Memory B cell (primary cell): ENCODE measurements at regions not wholly inside any gene's neighbourhood (a gene's known extent, or its start where the extent isn't known, plus 50 kb on each side); places are given as distances from the start of the nearest gene placed in this dataset.

ENCODE experiments used
- ATAC-seq: fragments of 150-1000 bp; cut with Tn5 transposase; 2 replicates; pipeline ENCODE4 v1.10.0; 2021; ENCODE audit warnings: low read depth, mild to moderate bottlenecking, moderate library complexity
- DNase-seq, 2 donors: peaks; one replicate each; pipeline ENCODE4 v3.0.0; 2022; ENCODE audit warnings: low spot score in 2 of 2
- H3K27ac Mint-ChIP-seq: one replicate; pipeline ENCODE4 v1.8.0; 2022; ENCODE audit warnings: mild to moderate bottlenecking, moderate library complexity, mixed read lengths
- H3K27me3 Mint-ChIP-seq: one replicate; pipeline ENCODE4 v1.8.0; 2022; ENCODE audit warnings: mixed read lengths
- H3K36me3 Mint-ChIP-seq: one replicate; pipeline ENCODE4 v1.8.0; 2022; ENCODE audit warnings: mild to moderate bottlenecking, mixed read lengths
- H3K4me1 Mint-ChIP-seq: one replicate; pipeline ENCODE4 v1.8.0; 2022; ENCODE audit warnings: mixed read lengths
- H3K4me3 Mint-ChIP-seq: one replicate; pipeline ENCODE4 v1.8.0; 2022; ENCODE audit warnings: mild to moderate bottlenecking, moderate library complexity, mixed read lengths
- H3K9me3 Mint-ChIP-seq: one replicate; pipeline ENCODE4 v1.8.0; 2022; ENCODE audit warnings: mixed read lengths

- H3K4me3 Mint-ChIP-seq: no peak overlapping the region
- no peak for ATAC-seq
- no peaks in the 10 kb centered on the region for H3K27me3 Mint-ChIP-seq
- no peaks in the 10 kb centered on the region for H3K4me1 Mint-ChIP-seq
- H3K9me3 Mint-ChIP-seq: no peaks in the 10 kb centered on the region
- H3K27ac Mint-ChIP-seq: no peak overlapping the region
- H3K36me3 Mint-ChIP-seq: no peaks in the 10 kb centered on the region
- DNase-seq: no peak
Observed at GRCh38 chr4:138028923-138029322, 213.2 kb downstream of the SLC7A11 start.

GRCh38 chr4:138021139-138021830 lies 220.9 kb downstream of the SLC7A11 start:
- Mint-ChIP-seq H3K36me3 (no peaks in the 10 kb centered on the region), H3K4me3 (no peak overlapping the region), H3K4me1 (no peaks in the 10 kb centered on the region), H3K27ac (no peak overlapping the region), H3K27me3 (no peaks in the 10 kb centered on the region), H3K9me3 (no peaks in the 10 kb centered on the region)
- DNase-seq (no peak), ATAC-seq (no peak)

- Mint-ChIP-seq H3K4me1 (no peaks in the 10 kb centered on the region), H3K27me3 (no peaks in the 10 kb centered on the region), H3K4me3 (no peak overlapping the region), H3K36me3 (no peaks in the 10 kb centered on the region), H3K27ac (no peak overlapping the region), H3K9me3 (no peaks in the 10 kb centered on the region)
- DNase-seq: no peak
- ATAC-seq: no peak
Observed at GRCh38 chr4:138014590-138015288, 227.4 kb downstream of the SLC7A11 start.

GRCh38 chr4:138013625-138014024 lies 228.5 kb downstream of the SLC7A11 start:
- H3K27ac Mint-ChIP-seq: no peak overlapping the region
- H3K4me1 Mint-ChIP-seq: no peaks in the 10 kb centered on the region
- H3K9me3 Mint-ChIP-seq: no peaks in the 10 kb centered on the region
- H3K36me3 Mint-ChIP-seq: no peaks in the 10 kb centered on the region
- H3K4me3 Mint-ChIP-seq: no peak overlapping the region
- no peaks in the 10 kb centered on the region for H3K27me3 Mint-ChIP-seq
- DNase-seq (no peak), ATAC-seq (no peak)

- Mint-ChIP-seq H3K4me1 (no peaks in the 10 kb centered on the region), H3K4me3 (no peak overlapping the region), H3K9me3 (no peaks in the 10 kb centered on the region), H3K36me3 (no peaks in the 10 kb centered on the region), H3K27ac (no peak overlapping the region), H3K27me3 (no peaks in the 10 kb centered on the region)
- DNase-seq (no peak), ATAC-seq (no peak)
Observed at GRCh38 chr4:138010639-138011038, 231.5 kb downstream of the SLC7A11 start.

- ATAC-seq (no peak), DNase-seq (no peak)
- Mint-ChIP-seq H3K36me3 (no peaks in the 10 kb centered on the region), H3K4me1 (no peaks in the 10 kb centered on the region), H3K4me3 (no peak overlapping the region), H3K27me3 (no peaks in the 10 kb centered on the region), H3K27ac (no peak overlapping the region), H3K9me3 (no peaks in the 10 kb centered on the region)
Observed at GRCh38 chr4:138007572-138007971, 234.6 kb downstream of the SLC7A11 start.

- no peaks in the 10 kb centered on the region for H3K36me3 Mint-ChIP-seq
- no peak for ATAC-seq
Observed at GRCh38 chr4:138005486-138005885, 236.7 kb downstream of the SLC7A11 start.

GRCh38 chr4:138003248-138003647 lies 238.9 kb downstream of the SLC7A11 start:
- H3K27me3 Mint-ChIP-seq: no peaks in the 10 kb centered on the region
- H3K4me1 Mint-ChIP-seq: no peaks in the 10 kb centered on the region
- H3K4me3 Mint-ChIP-seq: no peak overlapping the region
- H3K27ac Mint-ChIP-seq: no peak overlapping the region
- no peak for ATAC-seq
- DNase-seq: no peak
- H3K36me3 Mint-ChIP-seq: no peaks in the 10 kb centered on the region
- no peaks in the 10 kb centered on the region for H3K9me3 Mint-ChIP-seq

More at GRCh38 chr4:138005486-138005885, 236.7 kb downstream of the SLC7A11 start:
- Mint-ChIP-seq H3K27ac (no peak overlapping the region), H3K4me1 (no peaks in the 10 kb centered on the region), H3K4me3 (no peak overlapping the region), H3K27me3 (no peaks in the 10 kb centered on the region), H3K9me3 (no peaks in the 10 kb centered on the region)
- no peak for DNase-seq

- Mint-ChIP-seq H3K36me3 (no peaks in the 10 kb centered on the region), H3K4me3 (no peak overlapping the region), H3K27me3 (no peaks in the 10 kb centered on the region), H3K4me1 (no peaks in the 10 kb centered on the region), H3K9me3 (no peaks in the 10 kb centered on the region), H3K27ac (no peak overlapping the region)
- DNase-seq: no peak
- no peak for ATAC-seq
Observed at GRCh38 chr4:137998666-137999429, 243.3 kb downstream of the SLC7A11 start.

- Mint-ChIP-seq H3K9me3 (no peaks in the 10 kb centered on the region), H3K4me3 (no peak overlapping the region), H3K27ac (no peak overlapping the region), H3K36me3 (no peaks in the 10 kb centered on the region), H3K27me3 (no peaks in the 10 kb centered on the region), H3K4me1 (no peaks in the 10 kb centered on the region)
- ATAC-seq: no peak
- no peak for DNase-seq
Observed at GRCh38 chr4:137997496-137997895, 244.7 kb downstream of the SLC7A11 start.

GRCh38 chr4:137994853-137995252 lies 247.3 kb downstream of the SLC7A11 start:
- Mint-ChIP-seq H3K27me3 (no peaks in the 10 kb centered on the region), H3K4me3 (no peak overlapping the region), H3K27ac (no peak overlapping the region), H3K4me1 (no peaks in the 10 kb centered on the region), H3K9me3 (no peaks in the 10 kb centered on the region), H3K36me3 (no peaks in the 10 kb centered on the region)
- ATAC-seq (no peak), DNase-seq (no peak)

- H3K27me3 Mint-ChIP-seq: no peaks in the 10 kb centered on the region
- no peaks in the 10 kb centered on the region for H3K36me3 Mint-ChIP-seq
- H3K27ac Mint-ChIP-seq: no peak overlapping the region
- H3K4me3 Mint-ChIP-seq: no peak overlapping the region
- H3K4me1 Mint-ChIP-seq: no peaks in the 10 kb centered on the region
- ATAC-seq (no peak), DNase-seq (no peak)
- no peaks in the 10 kb centered on the region for H3K9me3 Mint-ChIP-seq
Observed at GRCh38 chr4:137993232-137993631, 248.9 kb downstream of the SLC7A11 start.

- Mint-ChIP-seq H3K9me3 (peaks cover 3% of the 10 kb centered on the region), H3K36me3 (no peaks in the 10 kb centered on the region), H3K27me3 (peaks cover 4% of the 10 kb centered on the region), H3K4me3 (no peak overlapping the region), H3K4me1 (no peaks in the 10 kb centered on the region), H3K27ac (no peak overlapping the region)
- no peak for DNase-seq
- ATAC-seq: no peak
Observed at GRCh38 chr4:137981277-137981676, 260.9 kb downstream of the SLC7A11 start.

GRCh38 chr4:137980641-137981040 lies 261.5 kb downstream of the SLC7A11 start:
- peaks cover 3% of the 10 kb centered on the region for H3K9me3 Mint-ChIP-seq
- H3K4me3 Mint-ChIP-seq: no peak overlapping the region
- no peak for DNase-seq
- ATAC-seq: no peak
- peaks cover 4% of the 10 kb centered on the region for H3K27me3 Mint-ChIP-seq
- H3K27ac Mint-ChIP-seq: no peak overlapping the region
- H3K36me3 Mint-ChIP-seq: no peaks in the 10 kb centered on the region
- H3K4me1 Mint-ChIP-seq: no peaks in the 10 kb centered on the region
